MM.1S (cell line): ENCODE measurements at regions not wholly inside any gene's neighbourhood (a gene's known extent, or its start where the extent isn't known, plus 50 kb on each side); places are given as distances from the start of the nearest gene placed in this dataset.

Experiments used
- DNase-seq: peaks from one replicate; pipeline ENCODE4 v3.0.0-alpha.2; 2015
- H2AFZ ChIP-seq: fragments of 300-600 bp; sonication (generic); 2 replicates; pipeline ENCODE4 v1.6.0; 2016; ENCODE audit warnings: antibody characterized with exemption, low read length
- H3F3A ChIP-seq: fragments of 300-600 bp; sonication (generic); 2 replicates; pipeline ENCODE4 v1.6.1; 2016; ENCODE audit warnings: mild to moderate bottlenecking, antibody characterized with exemption, low read length, moderate library complexity, mixed read lengths; ENCODE audit not compliant: insufficient read depth
- H3K27ac ChIP-seq: fragments of 300-600 bp; sonication (generic); 2 replicates; pipeline ENCODE4 v1.5.1; 2016; ENCODE audit warnings: mild to moderate bottlenecking, low read length
- H3K27me3 ChIP-seq: fragments of 300-600 bp; sonication (generic); replicated peaks from 2 replicates; pipeline ENCODE4 v1.6.0; 2016; ENCODE audit warnings: low read length; ENCODE audit not compliant: insufficient read depth
- H3K36me3 ChIP-seq: fragments of 300-600 bp; sonication (generic); replicated peaks from 2 replicates; pipeline ENCODE4 v1.6.1; 2016; ENCODE audit warnings: mild to moderate bottlenecking, low read length, mixed read lengths; ENCODE audit not compliant: insufficient read depth
- H3K4me1 ChIP-seq: fragments of 300-600 bp; sonication (generic); 2 replicates; pipeline ENCODE4 v1.6.1; 2016; ENCODE audit warnings: low read length, mixed read lengths
- H3K4me2 ChIP-seq: fragments of 300-600 bp; sonication (generic); 2 replicates; pipeline ENCODE4 v1.6.0; 2016; ENCODE audit warnings: low read depth, low read length
- H3K4me3 ChIP-seq: fragments of 300-600 bp; sonication (generic); 2 replicates; pipeline ENCODE4 v1.5.1; 2016; ENCODE audit warnings: low read length, mixed read lengths
- H3K79me2 ChIP-seq: fragments of 300-600 bp; sonication (generic); 2 replicates; pipeline ENCODE4 v1.6.1; 2016; ENCODE audit warnings: mixed run types, low read length, mixed read lengths
- H3K9ac ChIP-seq: fragments of 300-600 bp; sonication (generic); 2 replicates; pipeline ENCODE4 v1.6.1; 2016; ENCODE audit warnings: low read length, mixed read lengths
- H3K9me2 ChIP-seq: fragments of 300-600 bp; sonication (generic); replicated peaks from 2 replicates; pipeline ENCODE4 v1.6.1; 2016; ENCODE audit warnings: mild to moderate bottlenecking, low read length, mixed read lengths; ENCODE audit not compliant: insufficient read depth
- H3K9me3 ChIP-seq: fragments of 300-600 bp; sonication (generic); replicated peaks from 2 replicates; pipeline ENCODE4 v1.6.1; 2016; ENCODE audit warnings: mild to moderate bottlenecking, low read length, mixed read lengths; ENCODE audit not compliant: insufficient read depth
- H4K20me1 ChIP-seq: fragments of 300-600 bp; sonication (generic); 2 replicates; pipeline ENCODE4 v1.6.1; 2016; ENCODE audit warnings: mild to moderate bottlenecking, low read length, moderate library complexity, mixed read lengths; ENCODE audit not compliant: insufficient read depth
- EZH2 ChIP-seq: fragments of 300-600 bp; sonication (generic); optimal IDR thresholded peaks from 2 replicates; pipeline ENCODE3; 2017; ENCODE audit warnings: low read depth, mild to moderate bottlenecking, antibody characterized with exemption, low read length, mixed read lengths
- EZH2phosphoT487 ChIP-seq: fragments of 300-600 bp; sonication (generic); IDR thresholded peaks from 2 replicates; pipeline ENCODE4 v1.6.1; 2018; ENCODE audit warnings: antibody characterized with exemption, low read length
- TF ChIP-seq, protein P1 (sequence below): fragments of 300-600 bp; sonication (generic); IDR thresholded peaks from 2 replicates; pipeline ENCODE4 v1.5.1; 2016; ENCODE audit warnings: antibody characterized with exemption, low read length, mixed read lengths

- Histone ChIP-seq H3K9me2 (no peaks in the 10 kb centered on the region), H3K4me1 (no peaks in the 10 kb centered on the region), H3K9ac (no peak overlapping the region), H4K20me1 (no peaks in the 10 kb centered on the region), H2AFZ (no peak overlapping the region), H3K36me3 (no peaks in the 10 kb centered on the region), H3K4me2 (no peak overlapping the region), H3K4me3 (no peak overlapping the region), H3F3A (no peaks in the 10 kb centered on the region), H3K27me3 (no peaks in the 10 kb centered on the region), H3K9me3 (no peaks in the 10 kb centered on the region), H3K79me2 (no peaks in the 10 kb centered on the region), H3K27ac (no peak overlapping the region)
- no peak for DNase-seq
- no peak for TF ChIP-seq EZH2
- TF ChIP-seq EZH2phosphoT487, result no peak
- TF ChIP-seq, protein P1, sequence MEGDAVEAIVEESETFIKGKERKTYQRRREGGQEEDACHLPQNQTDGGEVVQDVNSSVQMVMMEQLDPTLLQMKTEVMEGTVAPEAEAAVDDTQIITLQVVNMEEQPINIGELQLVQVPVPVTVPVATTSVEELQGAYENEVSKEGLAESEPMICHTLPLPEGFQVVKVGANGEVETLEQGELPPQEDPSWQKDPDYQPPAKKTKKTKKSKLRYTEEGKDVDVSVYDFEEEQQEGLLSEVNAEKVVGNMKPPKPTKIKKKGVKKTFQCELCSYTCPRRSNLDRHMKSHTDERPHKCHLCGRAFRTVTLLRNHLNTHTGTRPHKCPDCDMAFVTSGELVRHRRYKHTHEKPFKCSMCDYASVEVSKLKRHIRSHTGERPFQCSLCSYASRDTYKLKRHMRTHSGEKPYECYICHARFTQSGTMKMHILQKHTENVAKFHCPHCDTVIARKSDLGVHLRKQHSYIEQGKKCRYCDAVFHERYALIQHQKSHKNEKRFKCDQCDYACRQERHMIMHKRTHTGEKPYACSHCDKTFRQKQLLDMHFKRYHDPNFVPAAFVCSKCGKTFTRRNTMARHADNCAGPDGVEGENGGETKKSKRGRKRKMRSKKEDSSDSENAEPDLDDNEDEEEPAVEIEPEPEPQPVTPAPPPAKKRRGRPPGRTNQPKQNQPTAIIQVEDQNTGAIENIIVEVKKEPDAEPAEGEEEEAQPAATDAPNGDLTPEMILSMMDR, result no peak
These were observed 388.9 kb upstream of the AKR1E2 start for GRCh38 chr10:4437061-4437460.

DNA sequence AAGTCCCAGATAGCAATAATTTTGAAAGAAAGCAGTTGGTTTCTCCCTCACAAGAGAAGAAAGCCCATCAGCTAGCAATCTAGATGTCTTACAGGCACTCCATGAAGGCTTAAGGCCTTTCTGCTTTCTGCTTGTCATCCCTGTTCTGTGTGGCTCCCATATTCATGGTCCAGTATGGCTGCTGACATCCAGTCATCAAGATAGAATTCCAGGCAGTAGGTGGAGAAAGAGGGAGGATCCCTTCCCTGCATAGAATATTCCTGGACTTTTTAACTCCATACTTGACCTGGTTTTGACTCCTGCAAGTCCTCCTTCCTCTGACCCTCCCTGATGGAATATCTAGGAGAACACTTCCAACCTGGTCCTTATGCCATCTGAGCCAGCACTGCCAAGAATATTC is 389.9 kb upstream of the AKR1E2 start:
- H3F3A ChIP-seq, result no peaks in the 10 kb centered on the region
- H3K79me2 ChIP-seq, result no peaks in the 10 kb centered on the region
- H3K9ac ChIP-seq, result no peak overlapping the region
- H4K20me1 ChIP-seq, result no peaks in the 10 kb centered on the region
- no peak overlapping the region for H3K4me2 ChIP-seq
- H3K9me3 ChIP-seq, result no peaks in the 10 kb centered on the region
- TF ChIP-seq EZH2phosphoT487 (no peak), EZH2 (no peak)
- TF ChIP-seq, protein P1, result no peak
- no peak overlapping the region for H2AFZ ChIP-seq
- DNase-seq, result no peak
- no peaks in the 10 kb centered on the region for H3K4me1 ChIP-seq
- H3K9me2 ChIP-seq, result no peaks in the 10 kb centered on the region
- H3K27me3 ChIP-seq, result no peaks in the 10 kb centered on the region
- H3K4me3 ChIP-seq, result no peak overlapping the region
- no peak overlapping the region for H3K27ac ChIP-seq
- H3K36me3 ChIP-seq, result no peaks in the 10 kb centered on the region

DNA sequence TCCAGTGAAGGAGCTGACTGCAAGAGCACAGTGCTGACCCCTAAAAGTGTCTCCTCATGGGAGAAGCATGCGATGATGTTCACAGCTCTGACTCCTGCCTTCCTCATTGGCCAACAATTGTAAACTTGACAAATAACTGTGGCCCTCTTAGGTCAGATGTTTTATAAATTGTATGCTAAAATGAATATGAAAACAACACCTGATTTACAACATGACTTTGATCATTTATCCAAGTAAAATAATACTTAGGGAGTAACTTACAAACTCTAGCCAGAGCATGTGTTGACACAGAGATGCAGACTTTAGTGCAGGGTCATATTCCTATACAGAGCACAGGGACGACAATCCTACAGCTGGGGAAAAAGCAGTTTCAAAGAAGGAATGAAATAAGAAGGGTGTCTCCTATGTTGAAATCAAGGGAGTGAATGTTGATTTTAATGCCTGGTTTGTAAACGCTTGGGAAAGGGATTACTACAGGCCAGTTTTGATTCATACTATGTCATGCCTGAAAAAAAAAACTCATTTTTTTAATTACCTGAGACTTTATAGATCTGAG is 391.4 kb upstream of the AKR1E2 start:
- Histone ChIP-seq H3K4me1 (no peaks in the 10 kb centered on the region), H3K4me3 (no peak overlapping the region), H2AFZ (no peak overlapping the region), H3K36me3 (no peaks in the 10 kb centered on the region), H3K27me3 (no peaks in the 10 kb centered on the region), H3F3A (no peaks in the 10 kb centered on the region), H3K4me2 (no peak overlapping the region), H3K9me2 (no peaks in the 10 kb centered on the region), H3K9ac (no peak overlapping the region), H3K79me2 (no peaks in the 10 kb centered on the region), H3K9me3 (no peaks in the 10 kb centered on the region), H4K20me1 (no peaks in the 10 kb centered on the region), H3K27ac (no peak overlapping the region)
- no peak for DNase-seq
- TF ChIP-seq EZH2phosphoT487, result no peak
- TF ChIP-seq, protein P1, result no peak
- TF ChIP-seq EZH2, result no peak
